A673 (cell line): ENCODE measurements at regions not wholly inside any gene's neighbourhood (a gene's known extent, or its start where the extent isn't known, plus 50 kb on each side); places are given as distances from the start of the nearest gene placed in this dataset.

Experiments used
- BruUV-seq: library from RNA; stranded (reverse); fragments of 400-500 nt; replicated peaks from 2 replicates; lab custom pipeline; 2021; lab: Mats Ljungman, UMichigan
- CTCF ChIA-PET: fragments of 300-600 bp; sonication (Branson Sonifier 250); formaldehyde crosslinking; loops from one replicate; lab custom pipeline; 2022; ENCODE audit warnings: antibody characterized with exemption; lab: Charles Lee
- POLR2A ChIA-PET: fragments of 300-600 bp; sonication (Branson Sonifier 250); formaldehyde crosslinking; loops from one replicate; lab custom pipeline; 2022; ENCODE audit warnings: antibody characterized with exemption; ENCODE audit not compliant: low non-redundant PET; lab: Charles Lee
- DNase-seq: peaks from one replicate; pipeline ENCODE4 v3.0.0-alpha.2; 2015; ENCODE audit warnings: low spot score
- H3K27ac ChIP-seq: fragments of 200-600 bp; sonication (generic); 2 replicates; pipeline ENCODE4 v1.5.1; 2016; ENCODE audit warnings: mixed run types, low read depth, mild to moderate bottlenecking, mixed read lengths, antibody characterized with exemption, low read length; ENCODE audit not compliant: poor library complexity, severe bottlenecking
- H3K27me3 ChIP-seq: fragments of 200-600 bp; sonication (generic); replicated peaks from 2 replicates; pipeline ENCODE4 v1.6.1; 2017; ENCODE audit warnings: mixed run types, low read depth, mild to moderate bottlenecking, mixed read lengths, antibody characterized with exemption, low read length; ENCODE audit not compliant: insufficient read depth, poor library complexity
- H3K36me3 ChIP-seq: fragments of 200-600 bp; sonication (generic); 2 replicates; pipeline ENCODE4 v1.6.1; 2016; ENCODE audit warnings: mixed run types, mild to moderate bottlenecking, mixed read lengths, antibody characterized with exemption, low read length; ENCODE audit not compliant: insufficient read depth, poor library complexity, severe bottlenecking
- H3K4me1 ChIP-seq: fragments of 200-600 bp; sonication (generic); 2 replicates; pipeline ENCODE4 v1.6.1; 2017; ENCODE audit warnings: mixed run types, mild to moderate bottlenecking, mixed read lengths, antibody characterized with exemption, low read length; ENCODE audit not compliant: insufficient read depth, poor library complexity, severe bottlenecking
- H3K4me3 ChIP-seq: fragments of 200-600 bp; sonication (generic); 2 replicates; pipeline ENCODE4 v1.5.1; 2016; ENCODE audit warnings: low read depth, mixed run types, mild to moderate bottlenecking, mixed read lengths, low read length; ENCODE audit not compliant: poor library complexity, severe bottlenecking
- H3K9me3 ChIP-seq: fragments of 200-600 bp; sonication (generic); 2 replicates; pipeline ENCODE4 v1.6.1; 2016; ENCODE audit warnings: mixed run types, low read depth, mild to moderate bottlenecking, mixed read lengths, antibody characterized with exemption, low read length; ENCODE audit not compliant: poor library complexity, severe bottlenecking
- CTCF ChIP-seq: fragments of 300-800, 200-600 bp; sonication (generic); conservative IDR thresholded peaks from 2 replicates; pipeline ENCODE4 v1.5.1; 2017; ENCODE audit warnings: low read depth, mild to moderate bottlenecking, antibody characterized with exemption, low read length, moderate library complexity, mixed read lengths
- EZH2 ChIP-seq: fragments of 200-600 bp; sonication (generic); IDR thresholded peaks from 2 replicates; pipeline ENCODE4 v1.6.1; 2017; ENCODE audit warnings: borderline replicate concordance, low read depth, mild to moderate bottlenecking, mixed read lengths, antibody characterized with exemption, low read length; ENCODE audit not compliant: poor library complexity, severe bottlenecking
- intact Hi-C: fragments of 100-400 bp; cut with micrococcal nuclease; formaldehyde crosslinking; loops from one replicate; pipeline ENCODE4 v1.10.0; 2022; ENCODE audit not compliant: unreplicated experiment

GRCh38 chr2:39990335-39990900, 211.4 kb upstream of the THUMPD2 start:
- CTCF ChIA-PET, result no interaction called here

GRCh38 chr2:39989888-39990287, 210.8 kb upstream of the THUMPD2 start:
- POLR2A ChIA-PET, result no interaction called here

More at GRCh38 chr2:39990335-39990900, 211.4 kb upstream of the THUMPD2 start:
- POLR2A ChIA-PET, result no interaction called here
- H3K27ac ChIP-seq, result no peak overlapping the region
- intact Hi-C loops, result no loop called here
- BruUV-seq, result no TSS peak
- H3K4me1 ChIP-seq, result no peaks in the 10 kb centered on the region
- H3K36me3 ChIP-seq, result no peaks in the 10 kb centered on the region
- DNase-seq, result no peak
- H3K9me3 ChIP-seq, result no peaks in the 10 kb centered on the region
- TF ChIP-seq CTCF (no peak), EZH2 (no peak)
- H3K27me3 ChIP-seq, result peaks cover 3% of the 10 kb centered on the region
- no peak overlapping the region for H3K4me3 ChIP-seq

GRCh38 chr2:39981883-39982311, 202.8 kb upstream of the THUMPD2 start:
- Histone ChIP-seq H3K27ac (no peak overlapping the region), H3K27me3 (no peaks in the 10 kb centered on the region), H3K4me1 (no peaks in the 10 kb centered on the region), H3K4me3 (no peak overlapping the region), H3K9me3 (no peaks in the 10 kb centered on the region), H3K36me3 (no peaks in the 10 kb centered on the region)
- no TSS peak for BruUV-seq
- ChIA-PET CTCF (no interaction called here), POLR2A (no interaction called here)
- TF ChIP-seq CTCF, result no peak
- DNase-seq, result no peak
- intact Hi-C loops, result no loop called here

More at GRCh38 chr2:39989888-39990287, 210.8 kb upstream of the THUMPD2 start:
- peaks cover 3% of the 10 kb centered on the region for H3K27me3 ChIP-seq
- H3K27ac ChIP-seq, result no peak overlapping the region
- no peak for DNase-seq
- H3K9me3 ChIP-seq, result no peaks in the 10 kb centered on the region
- no peaks in the 10 kb centered on the region for H3K36me3 ChIP-seq
- no peak overlapping the region for H3K4me3 ChIP-seq
- CTCF ChIA-PET, result no interaction called here
- no TSS peak for BruUV-seq
- intact Hi-C loops, result no loop called here
- TF ChIP-seq EZH2 (no peak), CTCF (no peak)
- no peaks in the 10 kb centered on the region for H3K4me1 ChIP-seq
